ENCODE measurements at regions not wholly inside any gene's neighbourhood (a gene's known extent, or its start where the extent isn't known, plus 50 kb on each side); places are given as distances from the start of the nearest gene placed in this dataset.

DNA sequence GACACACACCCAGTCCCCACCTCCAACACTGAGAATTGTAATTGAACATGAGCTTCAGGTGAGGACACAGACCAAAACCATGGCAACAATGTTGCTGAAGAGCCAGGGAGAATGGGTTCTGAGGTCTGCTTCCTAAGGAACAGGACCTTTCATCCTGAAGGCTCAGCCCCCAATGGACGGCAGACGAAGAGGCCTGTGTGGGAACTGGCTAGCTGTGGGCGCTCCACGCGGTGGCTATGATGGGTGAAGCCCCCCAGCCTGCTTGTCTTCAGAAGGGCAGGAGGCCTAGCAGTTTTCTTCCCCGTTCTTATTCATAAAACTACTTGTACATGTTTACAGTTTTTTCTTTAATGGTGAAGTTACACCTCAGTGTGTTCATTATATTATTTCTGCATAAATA is 136.1 kb upstream of the SPACA7 start:
- TF ChIP-seq, protein P1, sequence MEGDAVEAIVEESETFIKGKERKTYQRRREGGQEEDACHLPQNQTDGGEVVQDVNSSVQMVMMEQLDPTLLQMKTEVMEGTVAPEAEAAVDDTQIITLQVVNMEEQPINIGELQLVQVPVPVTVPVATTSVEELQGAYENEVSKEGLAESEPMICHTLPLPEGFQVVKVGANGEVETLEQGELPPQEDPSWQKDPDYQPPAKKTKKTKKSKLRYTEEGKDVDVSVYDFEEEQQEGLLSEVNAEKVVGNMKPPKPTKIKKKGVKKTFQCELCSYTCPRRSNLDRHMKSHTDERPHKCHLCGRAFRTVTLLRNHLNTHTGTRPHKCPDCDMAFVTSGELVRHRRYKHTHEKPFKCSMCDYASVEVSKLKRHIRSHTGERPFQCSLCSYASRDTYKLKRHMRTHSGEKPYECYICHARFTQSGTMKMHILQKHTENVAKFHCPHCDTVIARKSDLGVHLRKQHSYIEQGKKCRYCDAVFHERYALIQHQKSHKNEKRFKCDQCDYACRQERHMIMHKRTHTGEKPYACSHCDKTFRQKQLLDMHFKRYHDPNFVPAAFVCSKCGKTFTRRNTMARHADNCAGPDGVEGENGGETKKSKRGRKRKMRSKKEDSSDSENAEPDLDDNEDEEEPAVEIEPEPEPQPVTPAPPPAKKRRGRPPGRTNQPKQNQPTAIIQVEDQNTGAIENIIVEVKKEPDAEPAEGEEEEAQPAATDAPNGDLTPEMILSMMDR (IDR thresholded peaks at IDR 0.05; ENCODE audit: borderline replicate concordance, control extremely low read depth, extremely low read depth, insufficient read depth, missing control alignments), result no peak
- in situ Hi-C loops (cut with MboI; ENCODE audit: low sequenced_read_pairs, unreplicated experiment), result no loop called here
- DNase-seq (ENCODE audit: low spot score), result no peak

DNA sequence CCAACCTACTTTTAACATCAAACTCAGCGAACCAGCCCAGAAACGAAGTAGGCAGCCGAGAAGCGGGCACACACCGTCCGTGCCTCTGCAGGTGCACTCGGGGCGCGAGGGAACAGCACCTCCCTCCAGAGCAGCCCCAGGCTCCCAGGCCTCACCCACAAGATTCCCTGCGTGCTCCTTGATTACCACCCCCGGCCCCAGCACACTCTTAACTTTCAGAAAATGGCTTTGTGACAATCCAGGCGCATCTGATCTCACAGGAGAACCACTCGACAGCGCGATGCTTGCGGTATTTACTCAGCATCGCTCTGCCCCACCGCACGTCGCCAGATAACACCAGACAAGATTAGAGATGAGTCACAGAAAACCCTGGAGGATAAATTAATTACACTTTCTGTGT is 134.9 kb upstream of the SPACA7 start:
- in situ Hi-C loops (cut with MboI; ENCODE audit: low sequenced_read_pairs, unreplicated experiment), result no loop called here
- DNase-seq (ENCODE audit: low spot score), result no peak
- TF ChIP-seq, protein P1 (IDR thresholded peaks at IDR 0.05; ENCODE audit: borderline replicate concordance, control extremely low read depth, extremely low read depth, insufficient read depth, missing control alignments), result no peak

DNA sequence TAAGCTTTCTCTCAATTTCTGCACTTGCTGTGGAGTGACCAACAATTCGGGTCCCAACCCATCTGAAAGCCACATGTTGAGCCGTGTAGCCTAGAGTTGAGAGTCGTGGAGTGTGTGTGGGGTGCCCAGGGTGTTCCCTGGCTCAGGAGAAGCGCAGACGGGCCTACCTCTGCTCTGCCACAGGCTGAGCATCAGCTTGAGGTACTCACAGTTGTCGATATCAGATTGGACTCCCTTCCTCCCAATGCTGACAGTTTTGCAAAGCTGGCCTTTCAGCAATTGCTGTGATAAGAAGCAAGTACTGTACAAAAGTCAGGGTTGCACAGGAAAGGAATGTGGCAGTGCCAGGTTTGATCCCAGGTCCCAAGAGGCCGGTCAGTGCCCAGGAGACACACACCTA is 133.4 kb upstream of the SPACA7 start:
- in situ Hi-C loops (cut with MboI; ENCODE audit: low sequenced_read_pairs, unreplicated experiment), result no loop called here
- DNase-seq (ENCODE audit: low spot score), result no peak
- TF ChIP-seq, protein P1 (IDR thresholded peaks at IDR 0.05; ENCODE audit: borderline replicate concordance, control extremely low read depth, extremely low read depth, insufficient read depth, missing control alignments), result no peak

DNA sequence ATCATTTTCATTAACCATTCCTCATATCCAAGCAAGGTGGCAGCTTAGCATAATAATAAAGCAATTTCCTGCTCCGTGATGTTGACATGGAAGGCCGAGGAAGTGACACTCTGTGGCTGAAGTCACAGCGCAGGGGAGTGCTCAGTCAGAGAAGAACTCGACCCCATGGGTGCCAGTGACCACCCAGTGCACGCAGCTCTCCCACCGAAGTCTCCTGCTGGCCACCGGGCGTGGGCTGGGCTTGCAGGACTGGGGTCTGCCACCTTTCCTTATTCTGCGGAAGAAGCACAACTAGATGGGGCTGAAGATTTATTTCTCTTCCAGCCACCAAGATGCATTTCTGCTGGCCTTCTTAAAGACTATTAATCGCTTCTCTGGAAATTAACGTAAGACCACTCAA is 132.1 kb upstream of the SPACA7 start:
- TF ChIP-seq, protein P1 (IDR thresholded peaks at IDR 0.05; ENCODE audit: borderline replicate concordance, control extremely low read depth, extremely low read depth, insufficient read depth, missing control alignments), result no peak
- in situ Hi-C loops (cut with MboI; ENCODE audit: low sequenced_read_pairs, unreplicated experiment), result no loop called here
- DNase-seq (ENCODE audit: low spot score), result no peak

DNA sequence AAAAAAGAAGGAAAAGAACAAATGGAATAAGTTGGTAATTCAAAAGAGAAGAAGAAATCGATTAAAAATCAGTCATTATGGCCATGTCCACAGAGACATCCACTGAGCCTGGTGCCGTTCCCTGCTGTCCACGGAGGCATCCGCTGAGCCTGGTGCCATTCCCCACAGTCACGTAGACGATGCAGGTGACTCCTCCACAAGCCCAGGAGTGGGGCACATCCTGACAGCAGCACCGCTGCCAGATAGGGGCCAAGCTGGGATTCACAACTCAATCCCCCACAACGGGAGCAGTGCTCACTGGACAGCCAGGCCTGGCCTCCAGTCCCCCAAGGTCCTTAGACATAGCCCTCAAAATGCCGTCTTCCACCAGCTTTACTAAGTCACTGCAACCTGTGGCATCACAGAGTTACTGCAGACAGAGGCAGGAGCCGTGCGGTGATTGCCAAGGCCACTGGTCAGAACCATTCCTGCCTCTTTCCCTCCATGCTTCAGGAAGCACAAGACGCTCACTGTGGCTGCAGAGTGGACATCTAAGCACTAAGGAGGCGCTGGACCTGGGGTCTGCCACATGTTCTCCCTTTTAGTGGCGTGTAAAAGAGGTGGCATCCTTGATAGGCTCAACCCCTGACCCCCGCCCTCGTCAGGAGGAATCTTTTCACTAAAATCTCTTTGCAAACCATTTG is 131.5 kb upstream of the SPACA7 start:
- no peak for DNase-seq (ENCODE audit: low spot score)
- TF ChIP-seq, protein P1 (IDR thresholded peaks at IDR 0.05; ENCODE audit: borderline replicate concordance, control extremely low read depth, extremely low read depth, insufficient read depth, missing control alignments), result no peak
- in situ Hi-C loops (cut with MboI; ENCODE audit: low sequenced_read_pairs, unreplicated experiment), result no loop called here

DNA sequence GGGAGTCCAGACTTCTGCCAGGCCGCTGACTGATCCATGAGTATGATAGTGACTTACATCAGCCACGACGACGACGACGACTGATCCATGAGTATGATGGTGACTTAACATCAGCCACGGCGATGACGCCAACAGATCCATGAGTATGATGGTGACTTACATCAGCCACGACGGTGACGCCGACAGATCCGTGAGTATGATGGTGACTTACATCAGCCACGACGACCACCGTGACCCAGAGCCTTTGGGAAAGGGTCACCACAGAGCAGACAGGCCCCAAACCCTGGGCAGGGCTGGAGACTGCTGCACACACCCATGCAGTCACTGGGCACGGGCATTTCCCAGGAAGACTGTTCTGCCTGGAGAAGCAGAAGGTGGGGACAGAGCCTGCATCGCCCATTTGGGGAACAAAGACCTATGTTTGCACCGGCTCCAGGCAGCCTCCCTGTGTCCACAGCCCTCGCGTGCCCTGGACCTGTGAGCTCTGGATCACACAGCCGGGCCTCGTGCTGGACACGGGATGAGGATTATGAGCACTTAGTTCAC is 130.9 kb upstream of the SPACA7 start:
- DNase-seq (ENCODE audit: low spot score), result no peak
- TF ChIP-seq, protein P1 (IDR thresholded peaks at IDR 0.05; ENCODE audit: borderline replicate concordance, control extremely low read depth, extremely low read depth, insufficient read depth, missing control alignments), result no peak
- in situ Hi-C loops (cut with MboI; ENCODE audit: low sequenced_read_pairs, unreplicated experiment), result no loop called here

Data from GM13976 (cell line).